Panc1 (cell line): ENCODE measurements at regions not wholly inside any gene's neighbourhood (a gene's known extent, or its start where the extent isn't known, plus 50 kb on each side); places are given as distances from the start of the nearest gene placed in this dataset.

Experiments
- ATAC-seq: fragments of 200-7000 bp; cut with Tn5 transposase; 2 replicates; pipeline ENCODE4 v1.9.1; 2020; ENCODE audit warnings: mild to moderate bottlenecking, moderate library complexity
- BruUV-seq: library from RNA; stranded (reverse); fragments of 400-500 nt; replicated peaks from 2 replicates; lab custom pipeline; 2021; lab: Mats Ljungman, UMichigan
- CTCF ChIA-PET: fragments of 300-600 bp; sonication (Branson Sonifier 250); formaldehyde crosslinking; loops from one replicate; lab custom pipeline; 2022; ENCODE audit warnings: antibody characterized with exemption; lab: Charles Lee
- POLR2A ChIA-PET: fragments of 300-600 bp; sonication (Branson Sonifier 250); formaldehyde crosslinking; loops from one replicate; lab custom pipeline; 2022; ENCODE audit warnings: antibody characterized with exemption; lab: Charles Lee
- DNase-seq: peaks from one replicate; pipeline ENCODE4 v3.0.0-alpha.2; 2010; ENCODE audit warnings: low read depth, low spot score
- H3K27ac ChIP-seq: 2 replicates; pipeline ENCODE4 v1.5.1; 2011; ENCODE audit warnings: mild to moderate bottlenecking, low read length, inconsistent platforms
- H3K27me3 ChIP-seq: fragments of 200-500 bp; sonication (Bioruptor generic); 2 replicates; pipeline ENCODE4 v1.6.0; 2014; ENCODE audit warnings: low read length, inconsistent platforms; ENCODE audit not compliant: control insufficient read depth, insufficient read depth
- H3K36me3 ChIP-seq: fragments of 200-500 bp; sonication (Bioruptor generic); 2 replicates; pipeline ENCODE4 v1.5.1; 2014; ENCODE audit warnings: inconsistent platforms, mild to moderate bottlenecking, low read length, moderate library complexity; ENCODE audit not compliant: control insufficient read depth, insufficient read depth
- H3K4me1 ChIP-seq: 2 replicates; pipeline ENCODE4 v1.5.1; 2011; ENCODE audit warnings: inconsistent platforms, mild to moderate bottlenecking, low read length, moderate library complexity; ENCODE audit not compliant: control insufficient read depth, insufficient read depth
- H3K4me3 ChIP-seq, 2 experiments: 2 replicates each; pipeline ENCODE4 v1.5.1; 2011 to 2012; ENCODE audit warnings: low read depth in 2 of 2, low read length in 2 of 2, mild to moderate bottlenecking in 2 of 2, inconsistent platforms in 1 of 2, moderate library complexity in 1 of 2
- H3K9me3 ChIP-seq: fragments of 200-500 bp; sonication (Bioruptor generic); 2 replicates; pipeline ENCODE4 v1.5.1; 2014; ENCODE audit warnings: low read depth, mild to moderate bottlenecking, inconsistent platforms, low read length, moderate library complexity; ENCODE audit not compliant: control insufficient read depth, insufficient read depth
- POLR2AphosphoS5 ChIP-seq: IDR thresholded peaks from 2 replicates; pipeline ENCODE4 v1.6.1; 2012; ENCODE audit warnings: mild to moderate bottlenecking, low read depth, low read length, moderate library complexity
- SIN3A ChIP-seq: IDR thresholded peaks from 2 replicates; pipeline ENCODE4 v1.6.1; 2012; ENCODE audit warnings: low read depth, mild to moderate bottlenecking, low read length, moderate library complexity, borderline replicate concordance; ENCODE audit not compliant: insufficient read depth
- TCF7L2 ChIP-seq: IDR thresholded peaks from 2 replicates; pipeline ENCODE4 v1.6.1; 2011; ENCODE audit warnings: mild to moderate bottlenecking, low read depth, low read length, inconsistent platforms
- in situ Hi-C: cut with HindIII; loops from 2 replicates; pipeline ENCODE4 v1.10.0; 2016; ENCODE audit warnings: low sequenced_read_pairs, low pct_unique_long_range_greater_than_20kb
- intact Hi-C: fragments of 100-400 bp; cut with micrococcal nuclease; formaldehyde crosslinking; loops from one replicate; pipeline ENCODE4 v1.10.0; 2022; ENCODE audit not compliant: unreplicated experiment
- TF ChIP-seq, protein P1 (sequence below), 2 experiments: IDR thresholded peaks; 2 replicates each; pipeline ENCODE4 v1.6.1; 2011 to 2012; ENCODE audit warnings: low read depth in 2 of 2, control low read depth in 1 of 2, low read length in 1 of 2, mild to moderate bottlenecking in 1 of 2, moderate library complexity in 1 of 2; ENCODE audit not compliant: insufficient read depth in 1 of 2
- TF ChIP-seq, protein P2 (sequence below): fragments of 450-650 bp; IDR thresholded peaks from 2 replicates; pipeline ENCODE4 v1.5.1; 2017; ENCODE audit warnings: mild to moderate bottlenecking

GRCh38 chr2:7683196-7683595, 766.0 kb downstream of the RNF144A start:
- no peak for DNase-seq
- H3K36me3 ChIP-seq: no peaks in the 10 kb centered on the region
- H3K27me3 ChIP-seq: no peaks in the 10 kb centered on the region
- no peak overlapping the region for H3K27ac ChIP-seq
- no peaks in the 10 kb centered on the region for H3K4me1 ChIP-seq
- in situ Hi-C loops (no loop called here), intact Hi-C loops (no loop called here)
- TF ChIP-seq TCF7L2 (no peak), POLR2AphosphoS5 (no peak), SIN3A (no peak)
- TF ChIP-seq, protein P1, sequence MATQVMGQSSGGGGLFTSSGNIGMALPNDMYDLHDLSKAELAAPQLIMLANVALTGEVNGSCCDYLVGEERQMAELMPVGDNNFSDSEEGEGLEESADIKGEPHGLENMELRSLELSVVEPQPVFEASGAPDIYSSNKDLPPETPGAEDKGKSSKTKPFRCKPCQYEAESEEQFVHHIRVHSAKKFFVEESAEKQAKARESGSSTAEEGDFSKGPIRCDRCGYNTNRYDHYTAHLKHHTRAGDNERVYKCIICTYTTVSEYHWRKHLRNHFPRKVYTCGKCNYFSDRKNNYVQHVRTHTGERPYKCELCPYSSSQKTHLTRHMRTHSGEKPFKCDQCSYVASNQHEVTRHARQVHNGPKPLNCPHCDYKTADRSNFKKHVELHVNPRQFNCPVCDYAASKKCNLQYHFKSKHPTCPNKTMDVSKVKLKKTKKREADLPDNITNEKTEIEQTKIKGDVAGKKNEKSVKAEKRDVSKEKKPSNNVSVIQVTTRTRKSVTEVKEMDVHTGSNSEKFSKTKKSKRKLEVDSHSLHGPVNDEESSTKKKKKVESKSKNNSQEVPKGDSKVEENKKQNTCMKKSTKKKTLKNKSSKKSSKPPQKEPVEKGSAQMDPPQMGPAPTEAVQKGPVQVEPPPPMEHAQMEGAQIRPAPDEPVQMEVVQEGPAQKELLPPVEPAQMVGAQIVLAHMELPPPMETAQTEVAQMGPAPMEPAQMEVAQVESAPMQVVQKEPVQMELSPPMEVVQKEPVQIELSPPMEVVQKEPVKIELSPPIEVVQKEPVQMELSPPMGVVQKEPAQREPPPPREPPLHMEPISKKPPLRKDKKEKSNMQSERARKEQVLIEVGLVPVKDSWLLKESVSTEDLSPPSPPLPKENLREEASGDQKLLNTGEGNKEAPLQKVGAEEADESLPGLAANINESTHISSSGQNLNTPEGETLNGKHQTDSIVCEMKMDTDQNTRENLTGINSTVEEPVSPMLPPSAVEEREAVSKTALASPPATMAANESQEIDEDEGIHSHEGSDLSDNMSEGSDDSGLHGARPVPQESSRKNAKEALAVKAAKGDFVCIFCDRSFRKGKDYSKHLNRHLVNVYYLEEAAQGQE (IDR thresholded peaks at IDR 0.05; ENCODE audit: insufficient read depth in 1 of 2, low read depth in 2 of 2, low read length in 1 of 2): no peak
- TF ChIP-seq, protein P2, sequence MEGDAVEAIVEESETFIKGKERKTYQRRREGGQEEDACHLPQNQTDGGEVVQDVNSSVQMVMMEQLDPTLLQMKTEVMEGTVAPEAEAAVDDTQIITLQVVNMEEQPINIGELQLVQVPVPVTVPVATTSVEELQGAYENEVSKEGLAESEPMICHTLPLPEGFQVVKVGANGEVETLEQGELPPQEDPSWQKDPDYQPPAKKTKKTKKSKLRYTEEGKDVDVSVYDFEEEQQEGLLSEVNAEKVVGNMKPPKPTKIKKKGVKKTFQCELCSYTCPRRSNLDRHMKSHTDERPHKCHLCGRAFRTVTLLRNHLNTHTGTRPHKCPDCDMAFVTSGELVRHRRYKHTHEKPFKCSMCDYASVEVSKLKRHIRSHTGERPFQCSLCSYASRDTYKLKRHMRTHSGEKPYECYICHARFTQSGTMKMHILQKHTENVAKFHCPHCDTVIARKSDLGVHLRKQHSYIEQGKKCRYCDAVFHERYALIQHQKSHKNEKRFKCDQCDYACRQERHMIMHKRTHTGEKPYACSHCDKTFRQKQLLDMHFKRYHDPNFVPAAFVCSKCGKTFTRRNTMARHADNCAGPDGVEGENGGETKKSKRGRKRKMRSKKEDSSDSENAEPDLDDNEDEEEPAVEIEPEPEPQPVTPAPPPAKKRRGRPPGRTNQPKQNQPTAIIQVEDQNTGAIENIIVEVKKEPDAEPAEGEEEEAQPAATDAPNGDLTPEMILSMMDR: no peak
- ChIA-PET CTCF (no interaction called here), POLR2A (no interaction called here)
- ATAC-seq: no peak
- no TSS peak for BruUV-seq
- no peak overlapping the region for H3K4me3 ChIP-seq
- H3K9me3 ChIP-seq: no peaks in the 10 kb centered on the region

DNA sequence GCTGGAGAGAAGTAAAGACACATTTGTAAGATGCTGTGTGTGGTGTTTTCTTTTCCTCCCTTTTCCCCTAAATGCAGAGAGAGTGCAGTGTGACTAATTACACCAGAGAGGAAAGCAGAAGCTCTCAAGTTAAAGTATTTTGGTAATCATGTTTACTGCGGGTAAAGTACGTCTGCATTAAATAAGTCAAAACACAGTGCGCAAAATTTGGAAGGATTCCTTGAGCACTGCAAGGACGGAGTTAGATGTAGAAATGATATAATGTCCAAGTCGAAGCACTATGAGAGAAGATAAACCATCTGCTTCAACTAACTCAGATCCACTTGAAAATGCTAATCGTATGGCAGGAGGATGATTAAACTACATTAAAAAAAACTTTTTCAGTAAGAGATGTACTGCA, 766.5 kb downstream of the RNF144A start:
- BruUV-seq: no TSS peak
- Histone ChIP-seq H3K4me3 (no peak overlapping the region), H3K27ac (no peak overlapping the region), H3K36me3 (no peaks in the 10 kb centered on the region), H3K27me3 (no peaks in the 10 kb centered on the region), H3K9me3 (no peaks in the 10 kb centered on the region), H3K4me1 (no peaks in the 10 kb centered on the region)
- in situ Hi-C loops: no loop called here
- TF ChIP-seq, protein P1 (IDR thresholded peaks at IDR 0.05; ENCODE audit: insufficient read depth in 1 of 2, low read depth in 2 of 2, low read length in 1 of 2): no peak
- TF ChIP-seq POLR2AphosphoS5 (no peak), TCF7L2 (no peak)
- no peak for DNase-seq
- no peak for ATAC-seq
- intact Hi-C loops: no loop called here
- ChIA-PET POLR2A (no interaction called here), CTCF (no interaction called here)
